Fibroblast of pulmonary artery (primary cell): ENCODE measurements at regions not wholly inside any gene's neighbourhood (a gene's known extent, or its start where the extent isn't known, plus 50 kb on each side); places are given as distances from the start of the nearest gene placed in this dataset.
"Not testable (repeated sequence)": the region's sequence is repeated elsewhere in the genome, so short reads cannot be mapped to it uniquely, and the experiment has no call there.

Experiments used
- DNase-seq: peaks from one replicate; pipeline ENCODE4 v3.0.0-alpha.2; 2010; ENCODE audit warnings: low read depth
- H3K4me3 ChIP-seq: replicated peaks from 2 replicates; pipeline ENCODE4 v1.5.1; 2011; ENCODE audit warnings: low read depth, mild to moderate bottlenecking, control low read depth, low read length, moderate library complexity
- CTCF ChIP-seq: IDR thresholded peaks from 2 replicates; pipeline ENCODE4 v1.5.1; 2011; ENCODE audit warnings: mild to moderate bottlenecking, control low read depth, low read length, inconsistent platforms; ENCODE audit errors: missing control alignments

DNA sequence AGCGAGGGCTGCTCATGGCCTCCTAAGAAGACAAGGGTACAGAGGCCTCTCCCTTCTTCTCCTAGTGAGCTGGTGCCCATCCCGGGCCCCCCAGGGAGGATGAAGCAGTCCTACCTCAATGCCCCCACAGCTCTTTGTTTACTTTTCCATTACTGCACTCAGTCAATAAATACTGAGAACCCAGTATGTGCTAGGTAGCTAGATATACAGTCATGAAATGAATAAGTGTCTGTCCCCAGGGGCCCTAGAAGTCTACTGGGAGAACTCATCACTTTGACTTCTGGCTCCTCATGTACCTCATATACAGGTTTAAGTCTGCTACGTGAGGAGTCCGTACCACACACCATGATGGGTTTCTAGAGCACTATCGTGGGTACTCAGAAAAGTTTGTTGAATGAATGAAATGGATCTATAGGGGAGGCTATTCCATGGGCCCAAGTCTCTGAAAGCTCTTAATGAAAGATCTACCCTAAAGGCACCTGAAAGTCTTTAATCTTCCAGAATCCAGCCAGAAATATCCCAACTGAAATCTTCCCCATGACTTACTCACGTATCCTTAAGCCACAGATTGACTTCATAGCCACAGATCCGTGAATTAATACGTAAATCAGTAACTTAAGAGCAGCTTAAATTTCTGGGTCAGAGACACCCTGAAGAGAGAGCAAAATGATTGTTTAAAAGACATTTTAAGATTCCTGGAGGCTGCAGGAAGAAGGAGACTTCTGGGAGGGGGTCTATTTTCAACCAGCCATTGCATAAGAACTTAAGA lies 51.6 kb upstream of the POMP start:
- H3K4me3 ChIP-seq = no peak overlapping the region
- no peak for DNase-seq
- no peak for TF ChIP-seq CTCF

- no peak for TF ChIP-seq CTCF
- peak; percentile 23 for DNase-seq
Observed at GRCh38 chr13:28606466-28606865, 52.5 kb upstream of the POMP start.

DNA sequence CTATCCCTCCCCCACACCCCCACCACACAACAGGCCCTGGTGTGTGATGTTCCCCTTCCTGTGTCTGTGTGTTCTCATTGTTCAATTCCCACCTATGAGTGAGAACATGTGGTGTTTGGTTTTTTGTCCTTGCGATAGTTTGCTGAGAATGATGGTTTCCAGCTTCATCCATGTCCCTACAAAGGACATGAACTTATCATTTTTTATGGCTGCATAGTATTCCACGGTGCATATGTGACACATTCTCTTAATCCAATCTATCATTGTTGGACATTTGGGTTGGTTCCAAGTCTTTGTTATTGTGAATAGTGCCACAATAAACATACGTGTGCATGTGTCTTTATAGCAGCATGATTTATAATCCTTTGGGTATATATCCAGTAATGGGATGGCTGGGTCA lies 53.8 kb upstream of the POMP start:
- H3K4me3 ChIP-seq, DNase-seq: not testable (repeated sequence)

More at GRCh38 chr13:28606466-28606865, 52.5 kb upstream of the POMP start:
- H3K4me3 ChIP-seq = no peak overlapping the region

DNA sequence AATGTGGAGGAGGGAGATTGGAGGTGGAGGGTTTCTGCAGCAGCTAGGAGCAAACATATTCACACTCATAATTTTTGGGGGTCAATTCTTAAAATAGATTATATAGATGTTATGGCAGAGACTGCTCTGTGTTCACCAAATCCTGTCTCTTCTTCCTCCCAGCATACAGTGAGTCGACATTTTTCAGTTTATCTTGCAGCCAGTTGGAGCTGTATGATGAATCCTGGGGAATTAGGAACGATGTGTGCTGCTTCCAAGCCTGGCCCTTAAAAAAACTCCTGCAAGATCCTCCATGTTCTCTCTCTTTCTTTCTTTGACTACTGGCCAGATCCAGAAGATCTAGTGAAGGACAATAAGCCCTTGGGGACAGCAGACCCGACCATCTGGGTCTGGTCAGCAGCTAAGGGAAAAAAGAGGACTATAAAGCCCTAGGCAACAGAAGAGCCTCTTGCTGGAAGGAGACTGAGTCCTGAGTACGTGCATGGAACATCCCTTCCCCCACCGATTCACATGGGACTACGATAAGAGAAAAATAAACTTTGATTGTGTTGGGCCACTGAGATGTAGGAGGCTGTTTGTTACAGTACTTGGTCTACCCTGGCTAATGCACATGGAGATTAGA lies 55.8 kb upstream of the POMP start:
- no peak for DNase-seq
- no peak overlapping the region for H3K4me3 ChIP-seq
- no peak for TF ChIP-seq CTCF

DNA sequence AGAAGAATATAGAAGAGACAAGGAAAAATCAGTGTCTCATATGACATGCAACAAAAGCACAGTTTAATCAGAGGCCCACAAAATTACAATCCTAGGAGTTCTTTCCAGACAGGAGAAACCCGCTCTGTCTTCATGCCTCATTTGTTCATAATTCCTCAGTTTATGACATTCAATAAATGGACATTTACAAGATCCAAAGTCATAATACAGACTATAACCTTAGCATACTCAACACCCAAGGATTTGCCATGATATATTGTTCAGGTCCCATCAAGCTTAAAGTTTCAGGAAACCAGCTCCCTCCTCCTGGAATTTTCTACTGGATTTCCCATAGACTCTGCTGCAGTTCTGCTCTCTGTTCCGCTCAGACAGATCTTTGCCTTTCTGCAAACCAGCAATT lies 56.4 kb upstream of the POMP start:
- H3K4me3 ChIP-seq = no peak overlapping the region
- no peak for TF ChIP-seq CTCF
- DNase-seq = no peak

GRCh38 chr13:28601581-28601980 lies 57.3 kb upstream of the POMP start:
- TF ChIP-seq CTCF = no peak
- no peak for DNase-seq
- H3K4me3 ChIP-seq = no peak overlapping the region

DNA sequence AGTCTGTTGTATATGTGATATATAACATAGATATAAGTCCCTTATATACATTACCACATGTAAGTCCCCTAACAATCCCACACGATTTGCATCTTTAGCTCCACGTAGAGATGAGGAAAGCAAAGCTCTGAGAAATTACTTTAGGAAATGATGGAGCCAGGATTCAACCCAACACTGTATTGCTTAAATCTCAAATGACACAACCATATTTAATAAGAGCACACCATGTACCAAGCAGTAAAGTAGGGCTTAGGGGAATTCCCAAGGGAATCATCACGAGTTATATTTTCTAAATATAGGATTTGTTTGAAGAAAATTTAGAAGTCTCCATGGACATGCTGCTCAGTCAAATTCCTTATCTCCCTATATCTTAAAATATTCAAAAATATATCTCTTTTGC lies 61.3 kb upstream of the POMP start:
- no peak for TF ChIP-seq CTCF
- no peak overlapping the region for H3K4me3 ChIP-seq
- DNase-seq = peak; percentile 80
